ENCODE measurements at regions not wholly inside any gene's neighbourhood (a gene's known extent, or its start where the extent isn't known, plus 50 kb on each side); places are given as distances from the start of the nearest gene placed in this dataset.

DNA sequence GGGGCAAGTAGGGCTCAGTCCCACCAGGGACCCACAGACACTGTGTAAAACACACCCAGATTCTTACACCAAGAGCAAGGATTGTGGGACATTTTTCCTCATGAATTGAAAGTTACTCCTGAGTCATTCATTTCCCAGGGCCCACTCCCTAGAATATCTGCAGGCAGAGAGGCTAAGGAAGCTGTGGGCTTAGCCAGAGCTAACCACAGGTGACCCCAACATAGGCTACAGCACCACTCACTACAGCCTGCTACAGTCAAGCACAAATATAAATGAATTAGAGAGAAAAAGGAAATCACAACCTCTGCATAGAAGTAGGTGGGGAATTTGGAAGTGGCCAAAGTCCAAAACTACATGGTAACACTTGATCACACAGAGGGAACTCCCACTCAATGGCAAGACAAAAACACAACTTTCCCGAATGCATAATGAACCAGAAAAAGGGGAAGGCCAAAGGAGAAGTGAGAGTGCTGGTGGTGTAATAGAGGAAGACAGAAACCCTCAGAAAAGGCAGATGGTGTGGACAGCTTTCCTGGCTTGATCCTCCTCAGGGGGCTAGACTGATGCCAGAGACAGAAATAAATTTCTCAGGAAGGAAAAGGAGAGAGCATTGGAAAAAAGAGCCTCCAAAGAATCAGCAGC is 812.6 kb upstream of the AMELY start:
- no peak overlapping the region for H3K4me3 ChIP-seq (replicated peaks; ENCODE audit: low read depth, low read length)
- DNase-seq (ENCODE audit: extremely low read depth, low read depth) = no peak
- no peak for TF ChIP-seq CTCF (IDR thresholded peaks at IDR 0.05; ENCODE audit: low read depth, low read length, missing control alignments)

DNA sequence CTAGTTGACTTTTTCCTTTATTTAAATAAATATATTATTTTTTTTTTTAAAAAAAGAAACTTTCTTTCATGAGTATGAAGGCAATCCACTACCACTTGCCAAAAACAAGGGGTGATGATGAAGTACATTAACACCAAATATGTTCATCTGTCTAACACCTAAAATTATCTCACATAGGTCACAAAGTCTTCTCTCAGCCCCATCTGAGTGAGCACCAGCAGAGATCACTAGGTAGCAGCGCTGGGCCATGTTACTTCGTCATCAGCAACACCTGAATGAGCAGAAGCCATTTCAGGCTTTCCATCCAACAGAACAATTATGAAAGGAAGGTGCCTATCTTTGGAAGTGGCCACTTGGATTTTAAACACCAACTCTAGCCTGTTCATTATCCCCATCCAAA is 811.6 kb upstream of the AMELY start:
- no peak for DNase-seq (ENCODE audit: extremely low read depth, low read depth)
- TF ChIP-seq CTCF (IDR thresholded peaks at IDR 0.05; ENCODE audit: low read depth, low read length, missing control alignments) = no peak
- no peak overlapping the region for H3K4me3 ChIP-seq (replicated peaks; ENCODE audit: low read depth, low read length)

DNA sequence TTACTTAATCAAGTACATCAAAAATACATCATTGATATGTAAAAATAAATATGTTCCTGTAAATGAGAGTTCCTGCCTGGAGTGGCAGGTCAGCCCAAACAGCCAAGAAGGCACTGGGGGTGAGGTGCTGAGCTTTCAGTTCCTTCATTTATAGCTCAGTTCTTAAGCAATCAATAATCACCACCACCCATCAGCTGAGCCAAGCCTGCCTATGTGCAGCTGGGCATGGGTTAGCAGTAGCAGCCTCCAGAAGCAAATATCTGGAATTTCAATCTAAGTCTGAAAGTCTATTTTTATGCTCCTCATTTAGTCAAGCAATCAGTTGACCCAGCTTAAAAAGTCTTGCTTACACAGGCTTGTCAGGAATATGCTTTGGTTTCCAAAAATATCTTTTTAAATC is 811.0 kb upstream of the AMELY start:
- DNase-seq (ENCODE audit: extremely low read depth, low read depth) = no peak
- no peak for TF ChIP-seq CTCF (IDR thresholded peaks at IDR 0.05; ENCODE audit: low read depth, low read length, missing control alignments)
- no peak overlapping the region for H3K4me3 ChIP-seq (replicated peaks; ENCODE audit: low read depth, low read length)

DNA sequence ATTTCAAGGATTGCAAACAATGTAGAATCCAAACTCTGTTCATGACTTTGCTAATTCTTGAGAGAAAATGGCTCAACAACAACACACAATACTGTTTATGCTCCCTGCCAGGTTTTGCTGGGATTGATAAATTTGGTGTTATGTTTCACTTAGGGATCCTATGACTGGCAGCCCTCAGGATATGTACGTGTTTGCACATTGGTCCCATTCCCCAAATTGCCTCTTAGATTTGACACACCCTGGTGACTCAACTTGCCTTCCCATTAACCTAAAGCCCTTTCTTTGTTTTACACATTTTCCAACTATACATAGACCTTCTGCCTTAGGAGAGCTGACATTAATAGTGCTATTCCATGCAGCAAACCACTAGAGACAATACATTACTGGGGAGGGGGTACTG is 809.4 kb upstream of the AMELY start:
- no peak for TF ChIP-seq CTCF (IDR thresholded peaks at IDR 0.05; ENCODE audit: low read depth, low read length, missing control alignments)
- no peak for DNase-seq (ENCODE audit: extremely low read depth, low read depth)
- no peak overlapping the region for H3K4me3 ChIP-seq (replicated peaks; ENCODE audit: low read depth, low read length)

GRCh38 chrY:7719271-7719670 is 807.7 kb upstream of the AMELY start:
- no peak for TF ChIP-seq CTCF (IDR thresholded peaks at IDR 0.05; ENCODE audit: low read depth, low read length, missing control alignments)
- H3K4me3 ChIP-seq (replicated peaks; ENCODE audit: low read depth, low read length) = no peak overlapping the region
- no peak for DNase-seq (ENCODE audit: extremely low read depth, low read depth)

DNA sequence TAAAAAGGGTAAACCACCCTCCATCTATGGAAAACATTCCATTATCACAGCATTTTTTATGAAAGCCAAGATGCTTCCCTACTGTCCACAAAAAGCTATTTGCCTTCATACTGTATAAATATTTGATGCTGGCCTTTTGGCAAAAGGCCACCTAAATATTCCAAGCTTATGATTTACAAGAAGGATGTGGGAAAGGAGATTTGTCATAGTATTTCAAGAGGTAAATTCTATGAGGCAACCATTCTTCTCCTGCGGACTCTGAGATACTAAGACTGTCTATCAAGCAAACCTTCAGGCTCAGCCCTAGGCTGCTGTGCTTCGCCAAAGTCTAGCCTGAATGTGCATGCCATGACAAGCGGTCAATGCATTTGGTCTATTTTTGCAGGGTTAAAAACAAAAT is 807.1 kb upstream of the AMELY start:
- no peak for DNase-seq (ENCODE audit: extremely low read depth, low read depth)
- no peak for TF ChIP-seq CTCF (IDR thresholded peaks at IDR 0.05; ENCODE audit: low read depth, low read length, missing control alignments)
- no peak overlapping the region for H3K4me3 ChIP-seq (replicated peaks; ENCODE audit: low read depth, low read length)

DNA sequence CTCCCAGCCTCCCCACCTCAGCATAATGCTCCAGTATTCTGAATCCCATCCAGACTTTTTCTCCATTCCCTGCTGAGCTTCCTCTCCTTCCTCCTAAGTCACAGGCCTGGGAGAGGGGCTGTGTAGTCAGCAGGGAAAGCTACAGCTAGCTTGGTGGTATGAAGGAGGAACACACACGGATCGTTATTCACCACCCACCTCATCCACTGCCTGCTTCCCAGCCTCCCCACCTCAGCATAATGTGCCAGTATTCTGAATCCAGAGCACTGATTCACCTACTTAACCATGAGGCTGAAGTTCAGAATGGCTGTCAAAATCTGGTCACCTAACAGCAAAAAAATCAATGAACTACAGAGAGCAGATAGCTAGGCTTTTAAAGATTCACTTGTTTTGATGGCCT is 806.6 kb upstream of the AMELY start:
- no peak overlapping the region for H3K4me3 ChIP-seq (replicated peaks; ENCODE audit: low read depth, low read length)
- TF ChIP-seq CTCF (IDR thresholded peaks at IDR 0.05; ENCODE audit: low read depth, low read length, missing control alignments) = no peak
- no peak for DNase-seq (ENCODE audit: extremely low read depth, low read depth)

All from HFF-Myc (cell line).